ENCODE measurements at regions not wholly inside any gene's neighbourhood (a gene's known extent, or its start where the extent isn't known, plus 50 kb on each side); places are given as distances from the start of the nearest gene placed in this dataset.

DNA sequence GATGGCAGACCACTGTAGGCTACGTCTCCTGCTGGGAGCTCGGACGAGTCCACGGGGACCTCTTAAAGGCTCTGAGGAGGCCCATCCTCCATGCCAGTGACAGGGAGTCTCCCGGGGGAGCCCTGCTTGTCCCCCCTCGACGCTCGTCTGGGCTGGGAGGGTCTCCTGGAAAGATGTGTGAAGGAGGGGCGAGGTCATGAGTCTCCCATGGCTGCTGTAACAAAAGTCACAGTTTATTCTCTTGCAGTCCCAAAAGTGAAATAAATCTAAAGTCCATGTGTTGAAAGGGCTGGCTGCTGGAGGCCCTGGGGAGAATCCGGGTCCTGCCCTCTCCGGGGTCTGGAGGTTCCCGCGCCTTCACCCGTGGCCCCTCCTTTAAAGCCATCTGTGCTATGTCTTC lies 67.1 kb upstream of the GATA5 start:
- TF ChIP-seq, protein P1, sequence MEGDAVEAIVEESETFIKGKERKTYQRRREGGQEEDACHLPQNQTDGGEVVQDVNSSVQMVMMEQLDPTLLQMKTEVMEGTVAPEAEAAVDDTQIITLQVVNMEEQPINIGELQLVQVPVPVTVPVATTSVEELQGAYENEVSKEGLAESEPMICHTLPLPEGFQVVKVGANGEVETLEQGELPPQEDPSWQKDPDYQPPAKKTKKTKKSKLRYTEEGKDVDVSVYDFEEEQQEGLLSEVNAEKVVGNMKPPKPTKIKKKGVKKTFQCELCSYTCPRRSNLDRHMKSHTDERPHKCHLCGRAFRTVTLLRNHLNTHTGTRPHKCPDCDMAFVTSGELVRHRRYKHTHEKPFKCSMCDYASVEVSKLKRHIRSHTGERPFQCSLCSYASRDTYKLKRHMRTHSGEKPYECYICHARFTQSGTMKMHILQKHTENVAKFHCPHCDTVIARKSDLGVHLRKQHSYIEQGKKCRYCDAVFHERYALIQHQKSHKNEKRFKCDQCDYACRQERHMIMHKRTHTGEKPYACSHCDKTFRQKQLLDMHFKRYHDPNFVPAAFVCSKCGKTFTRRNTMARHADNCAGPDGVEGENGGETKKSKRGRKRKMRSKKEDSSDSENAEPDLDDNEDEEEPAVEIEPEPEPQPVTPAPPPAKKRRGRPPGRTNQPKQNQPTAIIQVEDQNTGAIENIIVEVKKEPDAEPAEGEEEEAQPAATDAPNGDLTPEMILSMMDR (IDR thresholded peaks at IDR 0.05): no peak
- TF ChIP-seq POLR2A (IDR thresholded peaks at IDR 0.05): no peak

All from uterus (tissue), 2 donors.